Gastrocnemius medialis (tissue), 4 donors: ENCODE measurements at regions not wholly inside any gene's neighbourhood (a gene's known extent, or its start where the extent isn't known, plus 50 kb on each side); places are given as distances from the start of the nearest gene placed in this dataset.

Experiments used
- CTCF ChIP-seq, 5 experiments: fragments of 450-650 bp in 3 of 5; fragments of 200-600 bp in 2 of 5; sonication (generic) in 2 of 5; IDR thresholded peaks in 4 of 5; conservative IDR thresholded peaks in 1 of 5; 1 replicate in 4 of 5; 2 replicates in 1 of 5; pipeline ENCODE4 v1.5.1; 2016 to 2019; ENCODE audit warnings: antibody characterized with exemption in 5 of 5, mild to moderate bottlenecking in 3 of 5, moderate library complexity in 3 of 5
- POLR2A ChIP-seq, 2 donors: fragments of 450-650 bp; IDR thresholded peaks; one replicate each; pipeline ENCODE4 v1.6.1; 2017; ENCODE audit warnings: antibody characterized with exemption in 2 of 2, mild to moderate bottlenecking in 2 of 2, moderate library complexity in 2 of 2

GRCh38 chr2:16244966-16245320 is 304.6 kb downstream of the MYCN start:
- TF ChIP-seq CTCF (IDR thresholded peaks at IDR 0.05 in 4 of 5, conservative IDR thresholded peaks at IDR 0.05 in 1 of 5) = no peak
- TF ChIP-seq POLR2A (IDR thresholded peaks at IDR 0.05) = no peak
